Stimulated activated naive CD8-positive, alpha-beta T cell treated with anti-CD3 and anti-CD28 coated beads, Interleukin-15, amount 100 ng/mL, for 72 hours (primary cell): ENCODE measurements at regions not wholly inside any gene's neighbourhood (a gene's known extent, or its start where the extent isn't known, plus 50 kb on each side); places are given as distances from the start of the nearest gene placed in this dataset.

Experiments used
- ATAC-seq: fragments of 150-1000 bp; cut with Tn5 transposase; 2 replicates; pipeline ENCODE4 v1.10.0; 2021; ENCODE audit warnings: mild to moderate bottlenecking, moderate library complexity
- DNase-seq, 2 donors: peaks; one replicate each; pipeline ENCODE4 v3.0.0; 2021 to 2022
- H3K27ac Mint-ChIP-seq, 2 donors: one replicate each; pipeline ENCODE4 v1.8.0; 2022; ENCODE audit warnings: mild to moderate bottlenecking in 2 of 2, mixed read lengths in 2 of 2, moderate library complexity in 2 of 2
- H3K27me3 Mint-ChIP-seq: one replicate; pipeline ENCODE4 v1.8.0; 2022; ENCODE audit warnings: mixed read lengths
- H3K4me1 Mint-ChIP-seq: one replicate; pipeline ENCODE4 v1.8.0; 2022; ENCODE audit warnings: mild to moderate bottlenecking, mixed read lengths
- H3K4me3 Mint-ChIP-seq, 2 donors: one replicate each; pipeline ENCODE4 v1.8.0; 2022; ENCODE audit warnings: mild to moderate bottlenecking in 2 of 2, mixed read lengths in 2 of 2, moderate library complexity in 1 of 2
- H3K9me3 Mint-ChIP-seq, 2 donors: one replicate each; pipeline ENCODE4 v1.8.0; 2022; ENCODE audit warnings: mixed read lengths in 2 of 2

GRCh38 chr16:54342966-54343365 lies 56.4 kb upstream of the IRX3 start:
- no peak overlapping the region for H3K27ac Mint-ChIP-seq
- H3K9me3 Mint-ChIP-seq: no peaks in the 10 kb centered on the region
- no peak overlapping the region for H3K4me3 Mint-ChIP-seq
- H3K27me3 Mint-ChIP-seq: peaks cover 17% of the 10 kb centered on the region
- DNase-seq (no peak), ATAC-seq (no peak)
- no peaks in the 10 kb centered on the region for H3K4me1 Mint-ChIP-seq

DNA sequence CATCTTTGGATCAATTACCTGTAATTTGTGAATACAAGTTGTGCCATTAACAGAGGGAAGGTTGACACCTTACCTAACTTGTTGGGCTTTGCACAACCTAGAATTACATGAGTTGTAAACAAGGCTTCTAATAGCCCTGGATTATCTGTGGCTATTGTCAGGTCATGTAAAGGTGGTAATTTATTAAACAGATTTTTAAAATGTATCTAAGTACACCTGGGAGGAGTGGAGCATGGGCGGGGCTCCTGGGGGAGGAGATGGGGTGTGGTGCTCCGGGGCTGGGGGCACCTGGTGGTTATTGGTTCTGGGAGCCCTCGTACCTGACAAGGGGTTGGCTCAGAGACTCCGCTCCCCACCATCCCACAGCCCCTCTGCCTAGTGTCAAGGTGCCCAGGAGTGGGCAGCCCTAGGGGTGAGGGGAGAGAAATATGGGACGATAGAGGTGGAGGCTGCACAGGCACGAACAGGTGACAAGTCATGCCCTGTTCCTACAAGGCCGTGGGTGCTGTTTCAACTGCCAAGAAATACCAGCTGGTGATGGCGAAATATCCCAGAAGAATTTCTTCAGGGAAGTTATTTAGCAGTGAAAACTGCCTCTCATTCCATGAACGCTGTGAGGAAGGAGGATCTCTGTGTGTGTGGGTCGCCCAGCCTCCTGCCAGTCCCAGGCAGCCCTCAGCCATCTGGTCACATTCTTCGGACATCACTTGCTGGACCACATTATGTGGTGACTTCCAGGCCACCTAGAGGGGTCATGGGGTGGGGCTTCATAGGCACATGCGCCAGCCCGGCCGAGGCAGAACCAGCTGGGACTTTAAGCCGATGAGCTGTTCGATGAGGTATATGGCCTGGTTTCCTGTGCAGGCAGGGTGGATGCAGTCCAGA lies 55.5 kb upstream of the IRX3 start:
- Mint-ChIP-seq H3K9me3 (no peaks in the 10 kb centered on the region), H3K4me1 (no peaks in the 10 kb centered on the region), H3K27me3 (peaks cover 21% of the 10 kb centered on the region), H3K4me3 (no peak overlapping the region), H3K27ac (no peak overlapping the region)
- no peak for ATAC-seq
- DNase-seq: no peak

DNA sequence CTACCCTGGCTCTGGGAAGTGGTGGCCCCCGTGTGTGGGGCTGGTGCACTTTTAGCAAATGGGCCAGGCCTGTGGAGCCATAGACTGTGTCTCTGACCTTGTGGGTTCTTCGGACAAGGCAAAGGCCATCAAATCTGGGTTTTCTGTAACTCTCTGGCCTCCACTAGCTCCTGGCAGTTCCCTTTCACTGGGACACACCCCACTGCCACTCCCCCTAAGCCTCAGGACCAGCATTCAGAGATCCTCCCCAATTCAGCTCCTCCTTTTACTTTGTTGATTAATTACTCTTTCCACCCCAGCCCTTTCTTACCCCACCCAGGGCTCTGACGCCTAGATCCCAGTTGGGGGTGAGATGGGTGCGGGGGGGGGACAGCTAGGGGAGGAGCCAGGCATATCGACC lies 53.9 kb upstream of the IRX3 start:
- Mint-ChIP-seq H3K9me3 (no peaks in the 10 kb centered on the region), H3K4me1 (no peaks in the 10 kb centered on the region), H3K27me3 (peaks cover 30% of the 10 kb centered on the region), H3K4me3 (no peak overlapping the region), H3K27ac (no peak overlapping the region)
- ATAC-seq (no peak), DNase-seq (no peak)

DNA sequence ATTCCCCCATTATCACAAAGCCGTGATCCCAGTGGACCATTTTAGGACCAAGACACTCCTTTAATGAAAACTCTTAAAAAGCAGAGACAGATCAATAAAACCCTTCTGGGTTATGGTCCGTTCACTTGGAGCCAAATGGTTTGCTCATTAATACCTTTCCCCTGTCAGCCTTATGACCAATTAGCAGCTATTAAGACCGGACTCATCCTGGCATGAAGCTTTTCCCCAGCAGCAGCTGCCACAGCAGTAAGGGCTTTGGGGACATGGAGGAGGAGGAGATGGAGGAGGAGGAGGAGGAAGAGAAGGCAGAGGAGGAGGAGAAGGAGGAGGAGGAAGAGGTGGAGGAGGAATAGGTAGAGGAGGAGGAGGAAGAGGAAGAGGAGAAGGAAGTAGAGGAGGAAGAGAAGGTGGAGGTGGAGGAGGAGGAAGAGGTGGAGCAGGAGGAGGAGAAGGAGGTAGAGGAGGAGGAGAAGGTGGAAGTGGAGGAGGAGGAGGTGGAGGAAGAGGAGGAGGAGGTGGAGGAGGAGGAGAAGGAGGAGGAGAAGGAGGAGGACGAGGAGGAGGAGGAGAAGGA lies 50.1 kb upstream of the IRX3 start:
- Mint-ChIP-seq H3K27ac (no peak overlapping the region), H3K9me3 (no peaks in the 10 kb centered on the region), H3K4me3 (no peak overlapping the region), H3K27me3 (peaks cover 32% of the 10 kb centered on the region), H3K4me1 (no peaks in the 10 kb centered on the region)
- no peak for DNase-seq
- ATAC-seq: no peak
